ENCODE measurements at regions not wholly inside any gene's neighbourhood (a gene's known extent, or its start where the extent isn't known, plus 50 kb on each side); places are given as distances from the start of the nearest gene placed in this dataset.

- TF ChIP-seq ZBTB11 (tag by site-specific recombination; conservative IDR thresholded peaks at IDR 0.05; ENCODE audit: low read depth) (no peak), ZNF549 (tag by site-specific recombination; IDR thresholded peaks at IDR 0.05) (no peak), HOXD13 (CRISPR knock-in tag; IDR thresholded peaks at IDR 0.05; ENCODE audit: borderline replicate concordance) (no peak), SALL2 (tag by site-specific recombination; IDR thresholded peaks at IDR 0.05; ENCODE audit: borderline replicate concordance) (no peak)
Observed at GRCh38 chr4:37000281-37000680, 244.3 kb upstream of the NWD2 start (continued).

GRCh38 chr4:37001688-37002436 is 242.7 kb upstream of the NWD2 start:
- H3K4me1 ChIP-seq (ENCODE audit: control insufficient read depth, insufficient read depth, low read length): no peaks in the 10 kb centered on the region
- ChIA-PET POLR2A (no interaction called here), CTCF (no interaction called here)
- H3K36me3 ChIP-seq (ENCODE audit: control insufficient read depth in 2 of 2, insufficient read depth in 1 of 2, low read length in 2 of 2): no peaks in the 10 kb centered on the region
- H3K4me3 ChIP-seq (ENCODE audit: low read depth, low read length): no peak overlapping the region
- TF ChIP-seq ZNF350 (tag by site-specific recombination; IDR thresholded peaks at IDR 0.05): no peak
- TF ChIP-seq ZNF701 (tag by site-specific recombination; IDR thresholded peaks at IDR 0.05): no peak
- no peak for TF ChIP-seq ZNF555 (tag by site-specific recombination; conservative IDR thresholded peaks at IDR 0.05)
- TF ChIP-seq PRDM10 (tag by site-specific recombination; IDR thresholded peaks at IDR 0.05): no peak
- TF ChIP-seq REPIN1 (tag by site-specific recombination; IDR thresholded peaks at IDR 0.05; ENCODE audit: low read depth): no peak
- no peak for TF ChIP-seq HOXC10 (CRISPR knock-in tag; IDR thresholded peaks at IDR 0.05)
- TF ChIP-seq ZNF521 (tag by site-specific recombination; IDR thresholded peaks at IDR 0.05): no peak
- no peak for TF ChIP-seq ZNF623 (tag by site-specific recombination; IDR thresholded peaks at IDR 0.05)
- no peak for TF ChIP-seq ZFP37 (tag by site-specific recombination; IDR thresholded peaks at IDR 0.05)
- TF ChIP-seq TCF7L2 (IDR thresholded peaks at IDR 0.05; ENCODE audit: borderline replicate concordance, low read depth, low read length): no peak
- TF ChIP-seq ZNF18 (tag by site-specific recombination; IDR thresholded peaks at IDR 0.05): no peak
- no peak for TF ChIP-seq ZNF132 (tag by site-specific recombination; IDR thresholded peaks at IDR 0.05; ENCODE audit: borderline replicate concordance)
- TF ChIP-seq OVOL3 (tag by site-specific recombination; IDR thresholded peaks at IDR 0.05): no peak
- no peak for TF ChIP-seq ZNF654 (tag by site-specific recombination; IDR thresholded peaks at IDR 0.05; ENCODE audit: low read depth)
- no peak for TF ChIP-seq ZNF692 (tag by site-specific recombination; IDR thresholded peaks at IDR 0.05)
- no peak for TF ChIP-seq WT1 (tag by site-specific recombination; IDR thresholded peaks at IDR 0.05)
- TF ChIP-seq CTCF (tag by site-specific recombination; IDR thresholded peaks at IDR 0.05): no peak
- TF ChIP-seq HOXA7 (CRISPR knock-in tag; IDR thresholded peaks at IDR 0.05; ENCODE audit: borderline replicate concordance): no peak
- no peak for TF ChIP-seq ZNF174 (tag by site-specific recombination; IDR thresholded peaks at IDR 0.05)
- no peaks in the 10 kb centered on the region for H3K9me3 ChIP-seq (ENCODE audit: control insufficient read depth, insufficient read depth, low read depth, low read length)
- no peak overlapping the region for H3K27ac ChIP-seq (ENCODE audit: extremely low read depth, low read depth, low read length)

Measured in HEK293 (cell line).